ENCODE measurements at regions not wholly inside any gene's neighbourhood (a gene's known extent, or its start where the extent isn't known, plus 50 kb on each side); places are given as distances from the start of the nearest gene placed in this dataset.

DNA sequence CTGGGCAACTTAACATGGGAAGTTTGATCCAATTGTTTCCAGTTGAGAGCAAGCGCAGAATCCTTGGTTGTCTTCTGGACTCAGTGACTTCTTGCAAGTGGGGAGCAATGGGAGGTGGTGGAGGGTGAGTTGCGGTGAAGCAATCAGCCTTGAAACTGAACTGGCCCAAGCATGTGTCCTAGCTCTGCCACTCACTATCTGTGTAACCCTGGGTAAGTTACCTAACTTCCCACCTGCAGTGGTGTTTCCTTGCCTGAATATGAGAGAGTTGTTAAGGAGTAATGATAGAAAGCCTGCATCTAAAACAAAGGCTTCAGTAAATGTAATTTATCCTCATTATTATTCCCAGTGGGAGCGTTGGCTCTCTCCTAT lies 132.5 kb upstream of the NFIA start:
- BruUV-seq (replicated peaks) = no TSS peak
- no peak for DNase-seq
- Histone ChIP-seq H3K4me1 (replicated peaks; ENCODE audit: insufficient read depth) (no peaks in the 10 kb centered on the region), H3K36me3 (ENCODE audit: low read depth) (no peaks in the 10 kb centered on the region), H3K27me3 (ENCODE audit: insufficient read depth, low read depth) (no peaks in the 10 kb centered on the region), H3K4me2 (no peak overlapping the region), H3K9me3 (ENCODE audit: insufficient read depth, low read depth) (no peaks in the 10 kb centered on the region), H3K27ac (no peak overlapping the region), H4K20me1 (ENCODE audit: insufficient read depth) (no peaks in the 10 kb centered on the region), H3K4me3 (no peak overlapping the region), H2AFZ (no peak overlapping the region), H3K9me2 (ENCODE audit: insufficient read depth) (no peaks in the 10 kb centered on the region), H3K79me2 (ENCODE audit: low read depth) (no peaks in the 10 kb centered on the region), H3F3A (ENCODE audit: insufficient read depth, low read depth) (no peaks in the 10 kb centered on the region)
- intact Hi-C loops (cut with micrococcal nuclease; ENCODE audit: unreplicated experiment) = no loop called here
- ChIA-PET CTCF (no interaction called here), POLR2A (ENCODE audit: unreplicated experiment) (no interaction called here)
- no peak for TF ChIP-seq EZH2 (IDR thresholded peaks at IDR 0.05; ENCODE audit: low read depth)
- TF ChIP-seq CTCF (conservative IDR thresholded peaks at IDR 0.05) = no peak

DNA sequence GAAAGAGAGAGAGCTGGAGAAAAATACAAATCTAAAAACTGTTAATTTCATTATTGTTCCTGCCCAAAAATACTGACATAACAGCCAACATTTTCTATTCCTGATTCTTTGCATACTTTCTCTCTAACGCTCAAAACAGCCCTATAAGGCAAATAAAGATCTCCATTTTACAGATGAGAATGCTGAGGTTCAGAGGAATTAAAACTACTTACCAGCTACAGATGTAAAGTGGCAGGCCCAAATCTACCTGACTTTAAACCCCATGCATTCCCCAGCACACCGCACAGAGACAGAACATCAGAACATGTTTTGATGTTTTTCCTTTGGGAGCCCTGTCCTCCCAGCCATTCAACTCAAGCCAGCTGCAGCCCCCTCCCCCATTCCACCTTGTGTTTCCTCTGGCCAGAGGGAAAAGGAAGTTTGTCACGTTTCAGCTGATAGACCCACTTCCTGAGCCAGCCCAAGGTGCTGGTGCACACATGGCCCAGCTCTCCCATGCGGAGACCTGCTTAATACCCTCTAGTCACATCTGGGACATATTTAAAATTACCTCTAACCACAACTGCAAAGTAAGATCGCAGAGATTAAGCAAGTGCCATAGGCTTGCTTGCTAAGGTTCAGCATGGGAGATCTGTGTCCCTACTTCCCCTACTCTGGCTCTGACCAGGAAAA lies 133.1 kb upstream of the NFIA start:
- BruUV-seq (replicated peaks) = no TSS peak
- Histone ChIP-seq H2AFZ (no peak overlapping the region), H3K9me2 (ENCODE audit: insufficient read depth) (no peaks in the 10 kb centered on the region), H3K9me3 (ENCODE audit: insufficient read depth, low read depth) (no peaks in the 10 kb centered on the region), H3K4me1 (replicated peaks; ENCODE audit: insufficient read depth) (no peaks in the 10 kb centered on the region), H3K4me3 (no peak overlapping the region), H3K36me3 (ENCODE audit: low read depth) (no peaks in the 10 kb centered on the region), H3F3A (ENCODE audit: insufficient read depth, low read depth) (no peaks in the 10 kb centered on the region), H3K27me3 (ENCODE audit: insufficient read depth, low read depth) (no peaks in the 10 kb centered on the region), H3K27ac (no peak overlapping the region), H4K20me1 (ENCODE audit: insufficient read depth) (no peaks in the 10 kb centered on the region), H3K79me2 (ENCODE audit: low read depth) (no peaks in the 10 kb centered on the region), H3K4me2 (no peak overlapping the region)
- CTCF ChIA-PET = no interaction called here
- no peak for DNase-seq
- POLR2A ChIA-PET (ENCODE audit: unreplicated experiment) = no interaction called here
- intact Hi-C loops (cut with micrococcal nuclease; ENCODE audit: unreplicated experiment) = no loop called here
- no peak for TF ChIP-seq EZH2 (IDR thresholded peaks at IDR 0.05; ENCODE audit: low read depth)
- no peak for TF ChIP-seq CTCF (conservative IDR thresholded peaks at IDR 0.05)

DNA sequence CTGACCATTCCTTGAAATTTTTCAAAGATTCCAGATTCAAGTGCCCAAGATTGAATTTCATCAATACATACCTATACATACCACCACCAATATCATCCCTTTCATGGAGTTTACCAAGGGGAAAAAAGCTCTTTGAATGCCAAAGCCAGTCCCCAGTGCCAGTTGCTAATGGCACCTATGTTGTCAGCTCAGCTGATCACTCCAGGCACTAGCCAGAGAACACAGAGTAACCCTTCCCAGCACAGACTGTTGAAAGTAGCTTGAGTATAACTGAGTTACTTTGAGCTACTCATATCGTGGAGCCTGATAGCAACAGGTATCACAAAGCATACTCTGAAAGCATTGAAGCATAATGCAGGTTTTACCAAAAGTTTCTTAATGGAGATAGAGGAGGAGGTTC lies 133.9 kb upstream of the NFIA start:
- ChIA-PET POLR2A (ENCODE audit: unreplicated experiment) (no interaction called here), CTCF (no interaction called here)
- no peaks in the 10 kb centered on the region for H3K27me3 ChIP-seq (ENCODE audit: insufficient read depth, low read depth)
- H3F3A ChIP-seq (ENCODE audit: insufficient read depth, low read depth) = no peaks in the 10 kb centered on the region
- H3K9me2 ChIP-seq (ENCODE audit: insufficient read depth) = no peaks in the 10 kb centered on the region
- no peaks in the 10 kb centered on the region for H3K79me2 ChIP-seq (ENCODE audit: low read depth)
- no peak overlapping the region for H3K4me2 ChIP-seq
- no TSS peak for BruUV-seq (replicated peaks)
- H3K4me1 ChIP-seq (replicated peaks; ENCODE audit: insufficient read depth) = peaks cover 3% of the 10 kb centered on the region
- intact Hi-C loops (cut with micrococcal nuclease; ENCODE audit: unreplicated experiment) = no loop called here
- H3K27ac ChIP-seq = no peak overlapping the region
- H2AFZ ChIP-seq = no peak overlapping the region
- TF ChIP-seq EZH2 (IDR thresholded peaks at IDR 0.05; ENCODE audit: low read depth) (no peak), CTCF (conservative IDR thresholded peaks at IDR 0.05) (no peak)
- no peak overlapping the region for H3K4me3 ChIP-seq
- H3K36me3 ChIP-seq (ENCODE audit: low read depth) = no peaks in the 10 kb centered on the region
- H3K9me3 ChIP-seq (ENCODE audit: insufficient read depth, low read depth) = no peaks in the 10 kb centered on the region
- H4K20me1 ChIP-seq (ENCODE audit: insufficient read depth) = no peaks in the 10 kb centered on the region
- no peak for DNase-seq
